Upper lobe of left lung (tissue), 4 donors: ENCODE measurements at regions not wholly inside any gene's neighbourhood (a gene's known extent, or its start where the extent isn't known, plus 50 kb on each side); places are given as distances from the start of the nearest gene placed in this dataset.

Experiments
- EP300 ChIP-seq, 4 donors: sonication (generic); formaldehyde crosslinking; IDR thresholded peaks; one replicate each; pipeline ENCODE4 v1.5.1; 2017; ENCODE audit warnings: antibody characterized with exemption in 4 of 4, control low read depth in 2 of 4
- POLR2A ChIP-seq, 4 donors: fragments of 450-650 bp; IDR thresholded peaks; one replicate each; pipeline ENCODE4 v1.5.1; 2016 to 2017; ENCODE audit warnings: antibody characterized with exemption in 4 of 4, mild to moderate bottlenecking in 2 of 4
- POLR2AphosphoS5 ChIP-seq, 2 donors: sonication (generic); formaldehyde crosslinking; IDR thresholded peaks; one replicate each; pipeline ENCODE4 v1.5.1; 2017; ENCODE audit warnings: antibody characterized with exemption in 2 of 2
- TF ChIP-seq, protein P1 (sequence below), 6 experiments: fragments of 450-650 bp in 4 of 6; fragments of 200-600 bp in 2 of 6; sonication (generic) in 2 of 6; IDR thresholded peaks; one replicate each; pipeline ENCODE4 v1.5.1; 2016 to 2019; ENCODE audit warnings: antibody characterized with exemption in 6 of 6

DNA sequence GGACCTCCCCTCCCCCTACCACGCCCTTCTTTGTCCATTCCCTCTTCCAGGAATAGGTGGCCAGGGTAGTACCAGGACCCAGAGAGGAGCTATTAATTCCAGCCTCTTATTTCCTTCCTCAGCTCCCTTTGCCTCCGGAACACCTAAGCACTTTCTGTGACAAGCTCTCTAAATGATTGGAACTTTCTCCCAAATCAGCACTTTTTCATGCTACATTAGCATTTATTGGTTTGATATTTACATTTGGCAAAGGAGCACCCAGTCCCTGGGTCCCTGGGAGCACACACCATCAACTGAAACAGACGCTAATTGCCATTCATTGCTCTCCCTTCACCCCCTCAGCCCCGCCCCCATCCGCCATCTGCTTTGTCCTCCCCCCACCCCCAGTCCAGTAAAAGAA is 182.0 kb upstream of the BCOR start:
- TF ChIP-seq, protein P1, sequence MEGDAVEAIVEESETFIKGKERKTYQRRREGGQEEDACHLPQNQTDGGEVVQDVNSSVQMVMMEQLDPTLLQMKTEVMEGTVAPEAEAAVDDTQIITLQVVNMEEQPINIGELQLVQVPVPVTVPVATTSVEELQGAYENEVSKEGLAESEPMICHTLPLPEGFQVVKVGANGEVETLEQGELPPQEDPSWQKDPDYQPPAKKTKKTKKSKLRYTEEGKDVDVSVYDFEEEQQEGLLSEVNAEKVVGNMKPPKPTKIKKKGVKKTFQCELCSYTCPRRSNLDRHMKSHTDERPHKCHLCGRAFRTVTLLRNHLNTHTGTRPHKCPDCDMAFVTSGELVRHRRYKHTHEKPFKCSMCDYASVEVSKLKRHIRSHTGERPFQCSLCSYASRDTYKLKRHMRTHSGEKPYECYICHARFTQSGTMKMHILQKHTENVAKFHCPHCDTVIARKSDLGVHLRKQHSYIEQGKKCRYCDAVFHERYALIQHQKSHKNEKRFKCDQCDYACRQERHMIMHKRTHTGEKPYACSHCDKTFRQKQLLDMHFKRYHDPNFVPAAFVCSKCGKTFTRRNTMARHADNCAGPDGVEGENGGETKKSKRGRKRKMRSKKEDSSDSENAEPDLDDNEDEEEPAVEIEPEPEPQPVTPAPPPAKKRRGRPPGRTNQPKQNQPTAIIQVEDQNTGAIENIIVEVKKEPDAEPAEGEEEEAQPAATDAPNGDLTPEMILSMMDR (IDR thresholded peaks at IDR 0.05): no peak
- no peak for TF ChIP-seq POLR2A (IDR thresholded peaks at IDR 0.05)
- TF ChIP-seq EP300 (IDR thresholded peaks at IDR 0.05): no peak
- no peak for TF ChIP-seq POLR2AphosphoS5 (IDR thresholded peaks at IDR 0.05)
